Activated gamma-delta T cell treated with anti-CD3 and anti-CD28 coated beads, Interleukin-2, amount 50 U/mL, for 16 hours (primary cell): ENCODE measurements at regions not wholly inside any gene's neighbourhood (a gene's known extent, or its start where the extent isn't known, plus 50 kb on each side); places are given as distances from the start of the nearest gene placed in this dataset.

ENCODE experiments used
- DNase-seq: peaks from one replicate; pipeline ENCODE4 v3.0.0-alpha.2; 2020; ENCODE audit warnings: low read depth

- DNase-seq: no peak
These were observed 165.2 kb upstream of the PPP2R2D start for GRCh38 chr10:131735577-131735976.

GRCh38 chr10:131736321-131736980 is 164.4 kb upstream of the PPP2R2D start:
- no peak for DNase-seq

DNA sequence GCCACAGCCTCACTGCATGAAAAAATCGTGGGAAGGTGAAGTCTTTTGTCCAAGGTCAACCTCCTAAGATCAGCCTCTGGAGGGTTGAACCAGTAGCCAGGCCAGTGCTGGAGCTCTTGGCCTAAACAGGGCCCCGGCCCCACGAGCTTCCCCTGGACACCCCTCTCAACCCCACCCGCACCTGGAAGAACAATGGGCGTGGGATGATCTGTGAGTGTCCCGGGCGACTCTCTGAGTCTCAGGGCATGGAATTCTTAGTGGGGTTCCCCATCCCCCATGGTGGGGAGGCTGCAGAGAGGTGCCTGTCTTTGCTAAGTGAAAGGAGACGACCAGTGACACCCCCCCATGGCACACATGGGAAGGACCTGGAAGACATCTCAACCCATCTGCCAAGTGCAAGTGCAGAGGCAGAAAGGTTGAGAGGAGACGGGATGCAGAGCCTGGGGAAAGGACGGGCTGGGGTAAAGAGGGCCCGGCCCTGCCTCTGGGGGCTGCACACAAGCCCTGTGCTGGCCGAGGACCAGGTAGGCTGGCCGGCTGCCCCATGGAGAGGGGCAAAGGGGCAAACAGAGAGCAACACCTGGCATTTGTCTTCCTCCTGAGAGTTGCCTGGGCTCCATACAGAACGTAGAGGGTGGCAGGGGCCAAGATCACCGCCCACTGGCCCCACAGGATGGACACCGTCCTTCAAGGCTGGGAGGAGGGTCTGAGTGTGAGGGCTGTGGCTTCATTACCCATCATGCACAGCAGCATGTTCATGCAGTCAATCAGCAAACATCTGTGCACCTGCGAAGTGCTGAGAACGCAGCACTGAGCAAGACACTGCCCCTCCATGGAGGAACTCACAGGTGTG is 163.0 kb upstream of the PPP2R2D start:
- DNase-seq: no peak

DNA sequence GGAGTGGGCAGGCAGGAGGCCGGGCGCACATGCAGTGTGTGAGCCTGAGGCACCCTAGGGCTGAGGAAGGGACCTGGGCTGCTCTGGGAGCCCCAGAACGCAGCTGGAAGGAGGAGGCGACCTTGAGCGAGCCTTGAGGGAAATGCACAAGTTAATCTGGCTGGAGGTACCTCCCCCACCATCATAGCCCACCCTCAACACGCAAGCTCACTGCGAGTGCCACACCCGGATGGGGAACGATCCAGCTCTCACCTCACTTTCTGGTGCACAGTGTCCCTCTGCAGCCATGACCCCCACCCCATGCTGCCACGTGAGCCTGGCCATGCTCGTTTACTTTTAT is 162.4 kb upstream of the PPP2R2D start:
- DNase-seq: no peak

DNA sequence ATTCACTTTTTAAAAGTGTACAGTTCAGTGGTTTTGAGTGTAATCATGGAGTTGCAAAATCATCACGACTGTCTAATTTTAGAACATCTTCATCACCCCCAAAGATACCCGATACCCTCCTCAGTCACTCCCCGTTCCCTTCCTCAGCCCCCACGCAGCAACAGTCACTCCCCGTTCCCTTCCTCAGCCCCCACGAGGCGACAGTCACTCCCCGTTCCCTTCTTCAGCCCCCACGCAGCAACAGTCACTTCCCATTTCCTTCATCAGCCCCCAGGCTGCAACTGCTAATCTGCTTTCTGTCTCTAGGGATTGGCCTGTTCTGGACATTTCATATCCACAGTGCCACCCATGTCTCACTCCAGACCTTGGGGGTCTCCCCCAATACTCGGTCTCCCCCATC is 161.6 kb upstream of the PPP2R2D start:
- no peak for DNase-seq

DNA sequence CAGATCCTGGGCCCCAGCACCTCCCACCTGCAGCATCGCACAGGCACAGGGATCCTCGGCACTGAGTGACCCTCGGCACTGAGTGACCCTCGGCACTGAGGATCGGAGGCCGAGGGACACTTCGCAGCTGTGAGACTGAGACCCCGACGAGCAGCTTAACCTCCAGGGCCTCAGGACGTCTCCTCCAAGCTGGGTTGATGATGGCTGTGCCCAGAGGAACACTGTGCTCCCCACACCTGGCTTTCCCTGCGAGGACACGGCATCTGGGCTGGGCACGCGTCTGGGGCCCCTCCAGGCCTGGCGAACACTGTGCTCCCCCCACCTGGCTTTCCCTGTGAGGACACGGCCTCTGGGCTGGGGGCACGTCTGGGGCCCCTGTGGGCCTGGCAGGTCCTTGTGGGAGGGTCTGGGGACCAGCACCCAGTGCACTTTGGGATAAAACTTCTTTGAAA is 158.3 kb upstream of the PPP2R2D start:
- DNase-seq: no peak

GRCh38 chr10:131743190-131744151 is 157.3 kb upstream of the PPP2R2D start:
- no peak for DNase-seq

- no peak for DNase-seq
These were observed 156.5 kb upstream of the PPP2R2D start for GRCh38 chr10:131744346-131744745.

- no peak for DNase-seq
These were observed 155.2 kb upstream of the PPP2R2D start for GRCh38 chr10:131745591-131745990.

- no peak for DNase-seq
These were observed 154.5 kb upstream of the PPP2R2D start for GRCh38 chr10:131746241-131746711.

GRCh38 chr10:131746785-131747184 is 154.0 kb upstream of the PPP2R2D start:
- DNase-seq: no peak

DNA sequence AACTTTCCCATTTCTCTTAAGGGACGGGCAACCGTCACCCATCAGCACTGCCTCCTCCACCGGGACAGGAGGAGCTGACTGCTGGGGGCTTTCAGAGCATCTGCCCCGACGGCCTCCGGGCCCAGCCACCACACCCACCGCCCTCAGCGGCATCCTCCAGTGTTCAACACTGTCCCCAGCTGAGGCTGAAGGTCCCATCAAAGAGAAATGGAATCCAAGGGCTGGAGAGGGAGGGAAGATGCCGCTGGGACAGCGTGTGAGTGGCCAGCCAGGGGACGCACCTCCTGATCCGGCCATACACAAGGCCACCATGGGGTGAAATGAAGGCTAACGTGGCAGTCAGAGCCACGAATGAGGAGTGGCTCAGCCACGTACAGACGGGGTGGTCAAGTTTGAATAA is 153.6 kb upstream of the PPP2R2D start:
- DNase-seq: no peak

DNA sequence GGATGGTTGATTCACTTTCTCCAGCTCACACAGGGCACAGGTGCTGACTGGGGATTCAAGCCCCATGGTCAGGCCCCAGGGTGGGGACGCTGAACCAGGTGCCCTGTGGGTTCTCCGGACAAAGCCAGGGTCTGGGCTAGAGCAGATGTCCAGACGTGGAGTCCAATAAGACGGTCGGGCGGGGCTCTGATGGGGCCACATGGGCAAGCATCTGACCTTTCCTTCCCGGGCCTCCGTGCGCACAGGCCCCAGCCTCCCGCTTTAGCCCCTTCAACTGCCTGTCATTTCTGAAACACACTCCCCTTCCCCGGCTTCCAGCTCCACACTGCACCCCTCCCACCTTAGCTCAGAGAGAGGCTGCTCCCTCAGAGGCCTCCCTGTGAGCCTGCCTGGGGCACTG is 153.0 kb upstream of the PPP2R2D start:
- DNase-seq: no peak

DNA sequence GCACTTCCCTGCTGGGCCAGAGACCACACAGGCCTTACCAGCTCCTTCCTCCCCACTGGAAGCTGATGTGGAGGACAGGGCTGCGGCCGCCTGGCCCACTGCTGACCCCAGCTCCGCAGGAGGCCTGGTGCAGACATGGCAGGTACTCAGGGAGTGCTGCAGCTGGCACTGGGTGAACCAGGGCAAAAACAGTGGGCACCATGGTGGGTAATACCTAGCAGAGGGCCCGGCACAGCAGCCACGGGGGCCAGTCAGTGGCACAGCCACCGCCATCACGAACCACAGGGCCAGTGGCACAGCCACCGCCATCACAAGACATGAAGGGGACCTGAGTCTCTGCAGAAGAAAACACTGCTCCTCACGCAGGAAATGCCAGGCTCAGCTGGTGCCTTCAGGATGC is 152.6 kb upstream of the PPP2R2D start:
- no peak for DNase-seq

- no peak for DNase-seq
These were observed 151.7 kb upstream of the PPP2R2D start for GRCh38 chr10:131748831-131749766.

DNA sequence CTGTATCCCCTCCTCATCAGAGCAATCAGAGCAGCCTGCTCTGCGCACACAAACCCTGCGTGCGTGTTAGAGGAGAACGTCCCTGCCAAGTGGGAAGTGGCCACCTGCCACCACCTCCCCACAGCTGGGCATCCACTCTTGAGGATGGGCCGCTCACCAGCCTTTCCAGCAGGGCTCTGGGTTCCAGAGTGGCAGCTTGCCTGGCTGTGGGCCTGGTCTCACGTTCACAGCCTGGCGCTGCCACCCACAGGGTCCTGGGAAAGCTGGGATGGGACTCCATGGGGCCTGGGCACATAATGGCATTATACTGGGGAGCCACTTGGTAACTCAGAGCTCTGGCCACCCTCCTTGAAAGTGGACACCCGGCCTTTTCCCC is 151.1 kb upstream of the PPP2R2D start:
- no peak for DNase-seq

DNA sequence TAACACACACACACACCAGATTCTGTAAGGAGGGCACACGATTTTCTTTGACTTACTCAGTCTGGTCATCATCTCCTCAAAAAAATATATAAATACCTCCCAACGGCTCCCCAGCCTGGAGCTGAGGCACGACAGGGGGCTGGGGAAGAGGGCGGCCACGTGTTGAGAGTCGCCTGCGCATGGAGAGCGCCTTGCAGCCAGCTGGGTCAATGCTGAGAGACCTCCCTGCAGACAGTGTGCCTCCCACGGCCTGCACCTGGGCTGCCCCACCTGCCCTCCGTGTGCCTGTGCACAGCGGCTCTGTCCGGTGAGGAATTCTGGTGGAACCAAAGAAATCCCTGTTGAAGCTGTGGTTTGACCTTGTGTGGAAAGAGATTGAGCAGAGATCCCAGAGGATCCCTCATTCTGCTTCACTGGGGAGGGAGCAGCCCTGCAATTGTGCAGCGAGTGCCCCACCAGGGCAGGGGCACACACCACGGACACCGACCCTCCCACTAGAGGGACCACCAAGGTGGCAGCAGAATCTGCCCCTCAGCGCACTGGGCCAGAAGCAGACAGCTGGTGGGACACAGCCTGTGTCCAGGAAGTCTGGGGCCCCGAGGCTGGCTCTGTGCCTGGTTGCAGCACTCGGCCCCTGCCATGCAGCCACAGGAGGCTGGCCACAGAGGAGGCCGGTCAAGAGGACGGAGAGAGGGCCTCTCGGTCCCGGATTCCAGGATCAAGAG is 150.5 kb upstream of the PPP2R2D start:
- DNase-seq: no peak

DNA sequence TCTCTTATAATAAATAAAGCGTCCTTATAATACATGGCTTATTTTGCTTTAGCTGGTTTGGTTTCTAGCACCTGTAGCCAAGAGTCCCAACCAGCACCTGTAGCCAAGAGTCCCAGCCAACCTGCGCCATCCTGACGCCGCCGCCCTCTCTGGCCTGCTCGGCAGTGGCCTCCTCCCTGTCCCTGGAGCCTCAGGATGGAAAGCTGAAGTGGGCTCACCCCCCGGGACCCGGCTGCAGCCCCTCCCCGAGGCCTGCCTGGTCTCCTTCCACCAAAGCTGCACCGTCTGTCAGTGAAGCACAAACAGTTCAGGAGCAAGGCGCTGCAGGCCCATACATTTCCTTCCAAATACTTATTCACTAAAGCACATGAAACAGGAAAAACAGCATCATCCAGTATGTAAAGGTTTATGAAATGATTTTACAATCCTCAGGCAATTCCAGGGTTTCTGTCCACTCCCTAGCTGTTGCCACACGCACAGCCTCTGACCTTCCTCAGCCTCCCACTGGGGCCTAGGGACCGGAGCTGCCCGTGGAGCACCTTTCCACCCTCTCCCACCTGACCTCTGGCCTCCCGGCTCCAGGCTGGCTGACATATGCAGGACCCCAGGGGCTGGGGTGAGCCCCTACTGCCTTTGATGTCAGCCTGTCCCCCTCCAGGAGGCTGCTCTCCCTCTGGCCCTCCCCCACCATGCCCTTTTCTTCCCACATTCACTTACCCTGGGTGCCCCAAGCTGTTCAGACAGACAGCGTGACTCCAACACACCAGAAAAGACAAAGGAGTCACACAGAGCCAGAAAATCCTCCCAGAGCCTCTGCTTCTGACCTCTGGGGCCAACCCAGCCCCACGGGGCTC is 149.6 kb upstream of the PPP2R2D start:
- DNase-seq: no peak
